K562 (cell line): ENCODE measurements at regions not wholly inside any gene's neighbourhood (a gene's known extent, or its start where the extent isn't known, plus 50 kb on each side); places are given as distances from the start of the nearest gene placed in this dataset.

Experiments
- ATAC-seq: fragments of 200-7000 bp; cut with Tn5 transposase; 3 replicates; pipeline ENCODE4 v1.9.1; 2020; ENCODE audit warnings: moderate library complexity
- BruUV-seq: library from RNA; stranded (reverse); fragments of 400-500 nt; replicated peaks from 2 replicates; lab custom pipeline; 2021; lab: Mats Ljungman, UMichigan
- CTCF ChIA-PET: fragments of 300-600 bp; formaldehyde crosslinking; extraction: SDS; loops from one replicate; lab custom pipeline; 2021; ENCODE audit warnings: low intra/inter-chr PET ratio; lab: Yijun Ruan, JAX
- POLR2A ChIA-PET: fragments of 300-600, 350-650 bp; sonication (Branson Sonifier 250); formaldehyde crosslinking; extraction: SDS; loops from one replicate; lab custom pipeline; 2021; ENCODE audit warnings: antibody characterized with exemption, inconsistent platforms; lab: Yijun Ruan, JAX
- DNase-seq, 4 experiments: peaks; one replicate each; pipeline versions ENCODE4 v3.0.0 to v3.0.0-alpha.2; 2011 to 2018; ENCODE audit warnings: low spot score in 3 of 4, mixed read lengths in 3 of 4; ENCODE audit errors: extremely low read depth in 1 of 4
- FAIRE-seq: peaks from 2 replicates; lab custom pipeline; 2011; peaks lifted over from hg19 to GRCh38; lab: Jason Lieb, UNC
- H2AFZ ChIP-seq: 2 replicates; pipeline ENCODE4 v1.6.0; 2011; ENCODE audit warnings: low read depth, low read length, control low read depth, inconsistent platforms
- H3K27ac ChIP-seq: fragments of 200-600 bp; 3 replicates; pipeline ENCODE4 v1.8.0; 2011; ENCODE audit warnings: low read depth, mild to moderate bottlenecking, control low read depth, inconsistent platforms, low read length, moderate library complexity, mixed read lengths; ENCODE audit errors: extremely low read depth
- H3K27me3 ChIP-seq, 2 experiments: fragments of 300-600 bp in 1 of 2; 2 replicates in 1 of 2; 3 replicates in 1 of 2; pipeline versions ENCODE4 v1.6.0 to v1.8.0; 2011; ENCODE audit warnings: inconsistent platforms in 2 of 2, low read length in 2 of 2, mild to moderate bottlenecking in 1 of 2, mixed read lengths in 1 of 2, moderate library complexity in 1 of 2; ENCODE audit not compliant: control insufficient read depth in 2 of 2, insufficient read depth in 2 of 2
- H3K36me3 ChIP-seq: fragments of 300-600 bp; 3 replicates; pipeline ENCODE4 v1.8.0; 2011; ENCODE audit warnings: mild to moderate bottlenecking, low read length, inconsistent platforms; ENCODE audit not compliant: control insufficient read depth, insufficient read depth
- H3K4me1 ChIP-seq, 2 experiments: fragments of 200-600 bp in 1 of 2; replicated peaks in 1 of 2; 2 replicates in 1 of 2; 3 replicates in 1 of 2; pipeline versions ENCODE4 v1.5.1 to v1.8.0; 2011; ENCODE audit warnings: inconsistent platforms in 2 of 2, low read length in 2 of 2, mild to moderate bottlenecking in 1 of 2, mixed read lengths in 1 of 2, moderate library complexity in 1 of 2; ENCODE audit not compliant: control insufficient read depth in 2 of 2, insufficient read depth in 2 of 2
- H3K4me2 ChIP-seq: 2 replicates; pipeline ENCODE4 v1.6.1; 2011; ENCODE audit warnings: low read length, control low read depth, inconsistent platforms, mixed read lengths; ENCODE audit not compliant: insufficient read depth
- H3K4me3 ChIP-seq: fragments of 200-600 bp; sonication (generic), shearing (Covaris generic); 2 replicates; pipeline ENCODE4 v1.5.1; 2016; ENCODE audit warnings: control low read depth, inconsistent platforms
- H3K79me2 ChIP-seq: fragments of 200-600 bp; 3 replicates; pipeline ENCODE4 v1.8.0; 2011; ENCODE audit warnings: low read length, inconsistent platforms; ENCODE audit not compliant: control insufficient read depth, insufficient read depth
- H3K9ac ChIP-seq, 2 experiments: 2 replicates each; pipeline versions ENCODE4 v1.6.0 to v1.6.1; 2011; ENCODE audit warnings: low read depth in 2 of 2, low read length in 2 of 2, control low read depth in 1 of 2, inconsistent platforms in 1 of 2, mild to moderate bottlenecking in 1 of 2, mixed read lengths in 1 of 2; ENCODE audit not compliant: insufficient read depth in 1 of 2
- H3K9me1 ChIP-seq: one replicate; pipeline ENCODE4 v1.6.0; 2011; ENCODE audit warnings: inconsistent platforms, mild to moderate bottlenecking, low read length, moderate library complexity; ENCODE audit not compliant: control insufficient read depth, insufficient read depth
- H3K9me3 ChIP-seq: replicated peaks from 2 replicates; pipeline ENCODE4 v1.5.1; 2011; ENCODE audit warnings: low read depth, low read length, inconsistent platforms; ENCODE audit not compliant: control insufficient read depth, insufficient read depth
- H4K20me1 ChIP-seq: replicated peaks from 2 replicates; pipeline ENCODE4 v1.6.1; 2011; ENCODE audit warnings: low read length, inconsistent platforms, mixed read lengths; ENCODE audit not compliant: control insufficient read depth, insufficient read depth
- HDAC1 ChIP-seq, 2 experiments: fragments of 450-650 bp; IDR thresholded peaks; 2 replicates each; pipeline ENCODE4 v1.6.1; 2016 to 2017; ENCODE audit warnings: inconsistent platforms in 1 of 2, mild to moderate bottlenecking in 1 of 2, moderate library complexity in 1 of 2
- KDM2B ChIP-seq: fragments of 250-450 bp; sonication (Bioruptor Pico); IDR thresholded peaks from 2 replicates; pipeline ENCODE4 v1.8.0; 2021; ENCODE audit warnings: mild to moderate bottlenecking, moderate library complexity
- SIRT6 ChIP-seq: IDR thresholded peaks from one replicate; pipeline ENCODE4 v1.6.1; 2012; ENCODE audit warnings: low read depth, mild to moderate bottlenecking, control low read depth, inconsistent platforms, low read length, moderate library complexity
- WGBS: fragments of 100-300 bp; shearing (Covaris generic); methylation state at CpG from one replicate; pipeline ENCODE4 v1.1.6; 2016; ENCODE audit warnings: low coverage, mixed read lengths; ENCODE audit not compliant: insufficient coverage; ENCODE audit errors: missing lambda C conversion rate; 5-methylcytosine and 5-hydroxymethylcytosine counted together
- in situ Hi-C: fragments of 300-500 bp; cut with MboI; formaldehyde crosslinking; loops from 4 replicates; pipeline ENCODE4 v1.15.0; 2018; ENCODE audit warnings: inconsistent platforms, mixed read lengths
- intact Hi-C: fragments of 100-400 bp; cut with micrococcal nuclease; formaldehyde crosslinking; loops from 2 replicates; pipeline ENCODE4 v1.14.2; 2022
- TF ChIP-seq, protein P1 (sequence below): fragments of 250-450 bp; sonication (Bioruptor Pico); IDR thresholded peaks from 2 replicates; pipeline ENCODE4 v1.4.0; 2020; ENCODE audit warnings: borderline replicate concordance

DNA sequence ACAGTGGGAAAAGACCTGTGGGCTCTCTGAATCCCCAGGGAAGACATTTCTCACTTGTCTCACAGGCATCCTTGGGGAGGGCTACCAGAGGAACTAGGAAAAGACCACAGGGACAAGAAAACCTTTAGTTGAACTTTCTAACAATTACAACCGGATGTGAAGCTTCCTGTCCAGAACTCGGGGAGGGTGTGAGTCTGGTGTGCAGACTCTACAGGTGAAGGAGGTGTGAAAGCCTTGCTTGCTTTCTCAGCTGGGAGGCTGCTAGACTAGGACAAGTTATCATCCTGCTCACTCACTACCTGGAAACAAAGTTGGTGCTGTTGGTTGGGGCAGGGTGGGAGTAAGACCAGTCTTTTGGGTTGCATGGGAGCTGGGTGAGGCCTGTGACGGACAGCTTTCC lies 158.5 kb upstream of the PBDC1 start (continued):
- TF ChIP-seq, protein P1, sequence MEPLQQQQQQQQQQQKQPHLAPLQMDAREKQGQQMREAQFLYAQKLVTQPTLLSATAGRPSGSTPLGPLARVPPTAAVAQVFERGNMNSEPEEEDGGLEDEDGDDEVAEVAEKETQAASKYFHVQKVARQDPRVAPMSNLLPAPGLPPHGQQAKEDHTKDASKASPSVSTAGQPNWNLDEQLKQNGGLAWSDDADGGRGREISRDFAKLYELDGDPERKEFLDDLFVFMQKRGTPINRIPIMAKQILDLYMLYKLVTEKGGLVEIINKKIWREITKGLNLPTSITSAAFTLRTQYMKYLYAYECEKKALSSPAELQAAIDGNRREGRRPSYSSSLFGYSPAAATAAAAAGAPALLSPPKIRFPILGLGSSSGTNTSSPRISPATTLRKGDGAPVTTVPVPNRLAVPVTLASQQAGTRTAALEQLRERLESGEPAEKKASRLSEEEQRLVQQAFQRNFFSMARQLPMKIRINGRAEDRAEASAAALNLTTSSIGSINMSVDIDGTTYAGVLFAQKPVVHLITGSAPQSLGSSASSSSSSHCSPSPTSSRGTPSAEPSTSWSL (CRISPR knock-in tag) = no peak
- no peak for TF ChIP-seq SIRT6
- no peak for TF ChIP-seq KDM2B (CRISPR knock-in tag)
- TF ChIP-seq, all 486 proteins: peak for 0

DNA sequence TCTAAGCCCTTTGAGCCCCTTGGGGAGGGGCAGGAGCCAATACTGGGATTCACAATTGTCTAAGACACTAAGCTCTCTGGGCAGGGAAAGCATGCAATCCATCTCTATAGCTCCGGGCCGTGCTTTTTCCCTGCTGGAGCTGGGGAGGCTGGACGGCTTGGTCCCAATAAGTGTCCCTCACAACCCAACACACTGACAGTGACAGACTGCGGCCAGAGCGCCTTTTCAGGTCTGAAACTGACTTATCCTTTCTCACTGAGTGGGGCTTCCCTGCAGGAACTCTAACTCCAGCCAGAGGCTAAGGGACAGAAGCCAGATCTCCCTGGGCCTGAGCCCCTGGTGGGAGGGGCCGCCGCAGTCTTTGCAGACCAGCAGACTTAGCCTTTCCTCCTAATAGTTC lies 146.6 kb upstream of the PBDC1 start:
- 0% methylated on average over 2 of the region's 7 CpGs for WGBS
- DNase-seq (no peak), FAIRE-seq (no peak), ATAC-seq (no peak)
- H3K36me3 ChIP-seq = no peaks in the 10 kb centered on the region
- POLR2A ChIA-PET = no interaction called here
- in situ Hi-C loops (no loop called here), intact Hi-C loops (no loop called here)
- no peaks in the 10 kb centered on the region for H3K9me3 ChIP-seq
- no peak for TF ChIP-seq HDAC1 (IDR thresholded peaks at IDR 0.05)
- no peaks in the 10 kb centered on the region for H3K27me3 ChIP-seq
- no peak overlapping the region for H2AFZ ChIP-seq
- no peaks in the 10 kb centered on the region for H3K79me2 ChIP-seq
- no peak overlapping the region for H3K27ac ChIP-seq
- no TSS peak for BruUV-seq
- H3K4me3 ChIP-seq = no peak overlapping the region
- H3K4me1 ChIP-seq = peaks cover 0 to 3% of the 10 kb centered on the region in 2 experiments; a peak in 2 of 5 replicates
- CTCF ChIA-PET = no interaction called here
- no peaks in the 10 kb centered on the region for H3K9me1 ChIP-seq
- no peaks in the 10 kb centered on the region for H4K20me1 ChIP-seq
- H3K4me2 ChIP-seq = no peak overlapping the region
- no peak overlapping the region for H3K9ac ChIP-seq
